ENCODE measurements at regions not wholly inside any gene's neighbourhood (a gene's known extent, or its start where the extent isn't known, plus 50 kb on each side); places are given as distances from the start of the nearest gene placed in this dataset.
"Not testable (repeated sequence)": the region's sequence is repeated elsewhere in the genome, so short reads cannot be mapped to it uniquely, and the experiment has no call there.

- no peak for DNase-seq (ENCODE audit: low spot score)
Observed at GRCh38 chr6:169144356-169144755, 109.3 kb downstream of the THBS2 start.

GRCh38 chr6:169142538-169142844, 111.2 kb downstream of the THBS2 start:
- DNase-seq (ENCODE audit: low spot score): no peak

- DNase-seq (ENCODE audit: low spot score): no peak
Observed at GRCh38 chr6:169141671-169142537, 111.7 kb downstream of the THBS2 start.

GRCh38 chr6:169140986-169141495, 112.6 kb downstream of the THBS2 start:
- DNase-seq (ENCODE audit: low spot score): no peak

- DNase-seq (ENCODE audit: low spot score): no peak
Observed at GRCh38 chr6:169139179-169139971, 114.3 kb downstream of the THBS2 start.

GRCh38 chr6:169132352-169132940, 121.2 kb downstream of the THBS2 start:
- DNase-seq (ENCODE audit: low spot score): peak; percentile 11

- DNase-seq (ENCODE audit: low spot score): peak; percentile 2
Observed at GRCh38 chr6:169131390-169131789, 122.3 kb downstream of the THBS2 start.

GRCh38 chr6:169130113-169130512, 123.5 kb downstream of the THBS2 start:
- DNase-seq (ENCODE audit: low spot score): no peak

GRCh38 chr6:169121013-169121412, 132.6 kb downstream of the THBS2 start:
- DNase-seq (ENCODE audit: low spot score): no peak

- DNase-seq (ENCODE audit: low spot score): no peak
Observed at GRCh38 chr6:169119669-169120068, 134.0 kb downstream of the THBS2 start.

GRCh38 chr6:169118346-169118830, 135.3 kb downstream of the THBS2 start:
- no peak for DNase-seq (ENCODE audit: low spot score)

- no peak for DNase-seq (ENCODE audit: low spot score)
Observed at GRCh38 chr6:169117663-169118062, 136.0 kb downstream of the THBS2 start.

- no peak for DNase-seq (ENCODE audit: low spot score)
Observed at GRCh38 chr6:169115632-169116031, 138.0 kb downstream of the THBS2 start.

GRCh38 chr6:169114632-169115031, 139.0 kb downstream of the THBS2 start:
- DNase-seq (ENCODE audit: low spot score): not testable (repeated sequence)

- DNase-seq (ENCODE audit: low spot score): no peak
Observed at GRCh38 chr6:169112483-169113320, 140.9 kb downstream of the THBS2 start.

GRCh38 chr6:169111203-169111602, 142.4 kb downstream of the THBS2 start:
- DNase-seq (ENCODE audit: low spot score): no peak

- no peak for DNase-seq (ENCODE audit: low spot score)
Observed at GRCh38 chr6:169109411-169110220, 144.0 kb downstream of the THBS2 start.

GRCh38 chr6:169108753-169109152, 144.9 kb downstream of the THBS2 start:
- no peak for DNase-seq (ENCODE audit: low spot score)

GRCh38 chr6:169106176-169106575, 147.5 kb downstream of the THBS2 start:
- no peak for DNase-seq (ENCODE audit: low spot score)

GRCh38 chr6:169101981-169102380, 151.7 kb downstream of the THBS2 start:
- DNase-seq (ENCODE audit: low spot score): no peak

Data from LoVo (cell line).